HG02884 (cell line): ENCODE measurements at regions not wholly inside any gene's neighbourhood (a gene's known extent, or its start where the extent isn't known, plus 50 kb on each side); places are given as distances from the start of the nearest gene placed in this dataset.
"Not testable (repeated sequence)": the region's sequence is repeated elsewhere in the genome, so short reads cannot be mapped to it uniquely, and the experiment has no call there.

ENCODE experiments used
- ATAC-seq: cut with Tn5 transposase; IDR thresholded peaks from one replicate; pipeline ENCODE4 v1.9.1; 2021; ENCODE audit warnings: mild to moderate bottlenecking, moderate library complexity; ENCODE audit not compliant: unreplicated experiment

GRCh38 chr1:5688081-5689077 lies 303.8 kb downstream of the NPHP4 start:
- ATAC-seq = no peak

GRCh38 chr1:5686925-5687706 lies 305.1 kb downstream of the NPHP4 start:
- no peak for ATAC-seq

- ATAC-seq = no peak
These were observed 306.0 kb downstream of the NPHP4 start for GRCh38 chr1:5686195-5686594.

GRCh38 chr1:5685446-5686040 lies 306.7 kb downstream of the NPHP4 start:
- ATAC-seq = no peak

- ATAC-seq = no peak
These were observed 307.4 kb downstream of the NPHP4 start for GRCh38 chr1:5684791-5685190.

- ATAC-seq = no peak
These were observed 308.8 kb downstream of the NPHP4 start for GRCh38 chr1:5683446-5683845.

GRCh38 chr1:5682626-5683225 lies 309.5 kb downstream of the NPHP4 start:
- ATAC-seq = no peak

GRCh38 chr1:5681654-5682053 lies 310.6 kb downstream of the NPHP4 start:
- ATAC-seq = no peak

GRCh38 chr1:5680600-5680999 lies 311.6 kb downstream of the NPHP4 start:
- no peak for ATAC-seq

GRCh38 chr1:5678759-5679158 lies 313.5 kb downstream of the NPHP4 start:
- ATAC-seq = no peak

GRCh38 chr1:5672355-5672754 lies 319.9 kb downstream of the NPHP4 start:
- not testable (repeated sequence) for ATAC-seq

- no peak for ATAC-seq
These were observed 321.5 kb downstream of the NPHP4 start for GRCh38 chr1:5670590-5671350.

GRCh38 chr1:5667513-5668325 lies 324.5 kb downstream of the NPHP4 start:
- no peak for ATAC-seq

- ATAC-seq = no peak
These were observed 327.0 kb downstream of the NPHP4 start for GRCh38 chr1:5664906-5665875.

GRCh38 chr1:5664081-5664768 lies 328.0 kb downstream of the NPHP4 start:
- ATAC-seq = no peak

GRCh38 chr1:5662744-5663126 lies 329.5 kb downstream of the NPHP4 start:
- no peak for ATAC-seq

GRCh38 chr1:5662086-5662743 lies 330.0 kb downstream of the NPHP4 start:
- ATAC-seq = no peak
